K562 (cell line): ENCODE measurements at regions not wholly inside any gene's neighbourhood (a gene's known extent, or its start where the extent isn't known, plus 50 kb on each side); places are given as distances from the start of the nearest gene placed in this dataset.

Experiments
- ATAC-seq: fragments of 200-7000 bp; cut with Tn5 transposase; 3 replicates; pipeline ENCODE4 v1.9.1; 2020; ENCODE audit warnings: moderate library complexity
- BruUV-seq: library from RNA; stranded (reverse); fragments of 400-500 nt; replicated peaks from 2 replicates; lab custom pipeline; 2021; lab: Mats Ljungman, UMichigan
- CTCF ChIA-PET: fragments of 300-600 bp; formaldehyde crosslinking; extraction: SDS; loops from one replicate; lab custom pipeline; 2021; ENCODE audit warnings: low intra/inter-chr PET ratio; lab: Yijun Ruan, JAX
- POLR2A ChIA-PET: fragments of 300-600, 350-650 bp; sonication (Branson Sonifier 250); formaldehyde crosslinking; extraction: SDS; loops from one replicate; lab custom pipeline; 2021; ENCODE audit warnings: antibody characterized with exemption, inconsistent platforms; lab: Yijun Ruan, JAX
- DNase-seq, 4 experiments: peaks; one replicate each; pipeline versions ENCODE4 v3.0.0 to v3.0.0-alpha.2; 2011 to 2018; ENCODE audit warnings: low spot score in 3 of 4, mixed read lengths in 3 of 4; ENCODE audit errors: extremely low read depth in 1 of 4
- FAIRE-seq: peaks from 2 replicates; lab custom pipeline; 2011; peaks lifted over from hg19 to GRCh38; lab: Jason Lieb, UNC
- H2AFZ ChIP-seq: 2 replicates; pipeline ENCODE4 v1.6.0; 2011; ENCODE audit warnings: low read depth, low read length, control low read depth, inconsistent platforms
- H3K27ac ChIP-seq: fragments of 200-600 bp; 3 replicates; pipeline ENCODE4 v1.8.0; 2011; ENCODE audit warnings: low read depth, mild to moderate bottlenecking, control low read depth, inconsistent platforms, low read length, moderate library complexity, mixed read lengths; ENCODE audit errors: extremely low read depth
- H3K27me3 ChIP-seq, 2 experiments: fragments of 300-600 bp in 1 of 2; 2 replicates in 1 of 2; 3 replicates in 1 of 2; pipeline versions ENCODE4 v1.6.0 to v1.8.0; 2011; ENCODE audit warnings: inconsistent platforms in 2 of 2, low read length in 2 of 2, mild to moderate bottlenecking in 1 of 2, mixed read lengths in 1 of 2, moderate library complexity in 1 of 2; ENCODE audit not compliant: control insufficient read depth in 2 of 2, insufficient read depth in 2 of 2
- H3K36me3 ChIP-seq: fragments of 300-600 bp; 3 replicates; pipeline ENCODE4 v1.8.0; 2011; ENCODE audit warnings: mild to moderate bottlenecking, low read length, inconsistent platforms; ENCODE audit not compliant: control insufficient read depth, insufficient read depth
- H3K4me1 ChIP-seq, 2 experiments: fragments of 200-600 bp in 1 of 2; replicated peaks in 1 of 2; 2 replicates in 1 of 2; 3 replicates in 1 of 2; pipeline versions ENCODE4 v1.5.1 to v1.8.0; 2011; ENCODE audit warnings: inconsistent platforms in 2 of 2, low read length in 2 of 2, mild to moderate bottlenecking in 1 of 2, mixed read lengths in 1 of 2, moderate library complexity in 1 of 2; ENCODE audit not compliant: control insufficient read depth in 2 of 2, insufficient read depth in 2 of 2
- H3K4me2 ChIP-seq: 2 replicates; pipeline ENCODE4 v1.6.1; 2011; ENCODE audit warnings: low read length, control low read depth, inconsistent platforms, mixed read lengths; ENCODE audit not compliant: insufficient read depth
- H3K4me3 ChIP-seq: fragments of 200-600 bp; sonication (generic), shearing (Covaris generic); 2 replicates; pipeline ENCODE4 v1.5.1; 2016; ENCODE audit warnings: control low read depth, inconsistent platforms
- H3K79me2 ChIP-seq: fragments of 200-600 bp; 3 replicates; pipeline ENCODE4 v1.8.0; 2011; ENCODE audit warnings: low read length, inconsistent platforms; ENCODE audit not compliant: control insufficient read depth, insufficient read depth
- H3K9ac ChIP-seq, 2 experiments: 2 replicates each; pipeline versions ENCODE4 v1.6.0 to v1.6.1; 2011; ENCODE audit warnings: low read depth in 2 of 2, low read length in 2 of 2, control low read depth in 1 of 2, inconsistent platforms in 1 of 2, mild to moderate bottlenecking in 1 of 2, mixed read lengths in 1 of 2; ENCODE audit not compliant: insufficient read depth in 1 of 2
- H3K9me1 ChIP-seq: one replicate; pipeline ENCODE4 v1.6.0; 2011; ENCODE audit warnings: inconsistent platforms, mild to moderate bottlenecking, low read length, moderate library complexity; ENCODE audit not compliant: control insufficient read depth, insufficient read depth
- H3K9me3 ChIP-seq: replicated peaks from 2 replicates; pipeline ENCODE4 v1.5.1; 2011; ENCODE audit warnings: low read depth, low read length, inconsistent platforms; ENCODE audit not compliant: control insufficient read depth, insufficient read depth
- H4K20me1 ChIP-seq: replicated peaks from 2 replicates; pipeline ENCODE4 v1.6.1; 2011; ENCODE audit warnings: low read length, inconsistent platforms, mixed read lengths; ENCODE audit not compliant: control insufficient read depth, insufficient read depth
- C11orf30 ChIP-seq: fragments of 450-650 bp; IDR thresholded peaks from 2 replicates; pipeline ENCODE4 v1.6.1; 2016; ENCODE audit warnings: low read depth, mild to moderate bottlenecking
- DIDO1 ChIP-seq: fragments of 450-650 bp; IDR thresholded peaks from 2 replicates; pipeline ENCODE4 v1.6.1; 2016; ENCODE audit warnings: low read depth, missing biosample characterization, missing genetic modification characterization
- MNT ChIP-seq, 2 experiments: fragments of 450-650 bp; conservative IDR thresholded peaks; 2 replicates each; pipeline ENCODE4 v1.6.1; 2017; ENCODE audit warnings: mild to moderate bottlenecking in 2 of 2, moderate library complexity in 2 of 2
- NBN ChIP-seq: fragments of 450-650 bp; IDR thresholded peaks from 2 replicates; pipeline ENCODE4 v1.6.1; 2016; ENCODE audit warnings: low read depth, mild to moderate bottlenecking
- NCOA4 ChIP-seq: fragments of 450-650 bp; IDR thresholded peaks from 2 replicates; pipeline ENCODE4 v1.6.1; 2018; ENCODE audit warnings: mild to moderate bottlenecking; ENCODE audit not compliant: partially characterized antibody
- SIN3B ChIP-seq: fragments of 450-650 bp; IDR thresholded peaks from 2 replicates; pipeline ENCODE4 v1.6.1; 2017; ENCODE audit warnings: low read depth, mild to moderate bottlenecking, moderate library complexity
- ZSCAN29 ChIP-seq: fragments of 450-650 bp; IDR thresholded peaks from 2 replicates; pipeline ENCODE4 v1.6.1; 2017
- WGBS: fragments of 100-300 bp; shearing (Covaris generic); methylation state at CpG from one replicate; pipeline ENCODE4 v1.1.6; 2016; ENCODE audit warnings: low coverage, mixed read lengths; ENCODE audit not compliant: insufficient coverage; ENCODE audit errors: missing lambda C conversion rate; 5-methylcytosine and 5-hydroxymethylcytosine counted together
- in situ Hi-C: fragments of 300-500 bp; cut with MboI; formaldehyde crosslinking; loops from 4 replicates; pipeline ENCODE4 v1.15.0; 2018; ENCODE audit warnings: inconsistent platforms, mixed read lengths
- intact Hi-C: fragments of 100-400 bp; cut with micrococcal nuclease; formaldehyde crosslinking; loops from 2 replicates; pipeline ENCODE4 v1.14.2; 2022

- TF ChIP-seq C11orf30 (no peak), ZSCAN29 (no peak), DIDO1 (tag) (no peak)
Measured at GRCh38 chr13:34166406-34166805, 348.5 kb downstream of the RFC3 start (continued).

- POLR2A ChIA-PET = no interaction called here
- CTCF ChIA-PET = no interaction called here
- DNase-seq = no peak
- H3K27me3 ChIP-seq = no peaks in the 10 kb centered on the region
- no peaks in the 10 kb centered on the region for H3K36me3 ChIP-seq
- in situ Hi-C loops (no loop called here), intact Hi-C loops (no loop called here)
- H2AFZ ChIP-seq = no peak overlapping the region
- H3K4me3 ChIP-seq = no peak overlapping the region
- ATAC-seq = no peak
- H3K4me2 ChIP-seq = no peak overlapping the region
- H3K9me3 ChIP-seq = no peaks in the 10 kb centered on the region
- no peaks in the 10 kb centered on the region for H3K4me1 ChIP-seq
- H3K9ac ChIP-seq = no peak overlapping the region
- H3K79me2 ChIP-seq = no peaks in the 10 kb centered on the region
- H3K27ac ChIP-seq = no peak overlapping the region
- no TSS peak for BruUV-seq
- no peak for FAIRE-seq
- no peaks in the 10 kb centered on the region for H4K20me1 ChIP-seq
- 0% methylated on average over 2 of the region's 2 CpGs for WGBS
- TF ChIP-seq MNT (conservative IDR thresholded peaks at IDR 0.05) (no peak), SIN3B (no peak), NBN (no peak), NCOA4 (no peak)
- no peaks in the 10 kb centered on the region for H3K9me1 ChIP-seq
Measured at GRCh38 chr13:34167347-34167746, 349.4 kb downstream of the RFC3 start.
